Breast epithelium (tissue), 3 donors: ENCODE measurements at regions not wholly inside any gene's neighbourhood (a gene's known extent, or its start where the extent isn't known, plus 50 kb on each side); places are given as distances from the start of the nearest gene placed in this dataset.

Experiments used
- CTCF ChIP-seq, 3 donors: fragments of 450-650 bp; IDR thresholded peaks; one replicate each; pipeline ENCODE4 v1.5.1; 2016 to 2017; ENCODE audit warnings: antibody characterized with exemption in 3 of 3, mild to moderate bottlenecking in 3 of 3, moderate library complexity in 3 of 3
- POLR2A ChIP-seq: fragments of 450-650 bp; IDR thresholded peaks from one replicate; pipeline ENCODE4 v1.6.1; 2016; ENCODE audit warnings: antibody characterized with exemption, mild to moderate bottlenecking, moderate library complexity
- POLR2AphosphoS5 ChIP-seq, 3 donors: sonication (generic); formaldehyde crosslinking; IDR thresholded peaks; one replicate each; pipeline ENCODE4 v1.6.1; 2017; ENCODE audit warnings: antibody characterized with exemption in 3 of 3

DNA sequence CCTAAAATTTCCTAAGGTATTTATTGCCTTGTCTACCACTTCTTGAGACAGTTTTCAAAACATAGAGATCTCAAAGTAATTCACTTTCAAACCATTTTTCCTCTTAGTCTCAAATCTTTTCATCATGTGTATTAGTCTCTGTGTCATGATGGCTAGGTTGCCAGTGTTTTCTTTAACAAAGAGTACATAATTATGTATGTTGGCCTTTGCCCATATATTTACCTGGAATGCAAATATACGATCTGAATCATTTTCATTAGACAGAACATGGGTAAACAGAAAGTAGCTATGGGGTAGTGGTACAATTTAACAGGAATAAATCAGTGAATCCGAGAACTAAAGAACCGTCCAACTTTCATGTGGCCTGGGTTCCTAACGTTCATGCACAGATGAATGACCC, 852.1 kb upstream of the MBL2 start:
- TF ChIP-seq CTCF (IDR thresholded peaks at IDR 0.05) (no peak), POLR2A (no peak), POLR2AphosphoS5 (IDR thresholded peaks at IDR 0.05) (no peak)
